ENCODE measurements at regions not wholly inside any gene's neighbourhood (a gene's known extent, or its start where the extent isn't known, plus 50 kb on each side); places are given as distances from the start of the nearest gene placed in this dataset.

DNA sequence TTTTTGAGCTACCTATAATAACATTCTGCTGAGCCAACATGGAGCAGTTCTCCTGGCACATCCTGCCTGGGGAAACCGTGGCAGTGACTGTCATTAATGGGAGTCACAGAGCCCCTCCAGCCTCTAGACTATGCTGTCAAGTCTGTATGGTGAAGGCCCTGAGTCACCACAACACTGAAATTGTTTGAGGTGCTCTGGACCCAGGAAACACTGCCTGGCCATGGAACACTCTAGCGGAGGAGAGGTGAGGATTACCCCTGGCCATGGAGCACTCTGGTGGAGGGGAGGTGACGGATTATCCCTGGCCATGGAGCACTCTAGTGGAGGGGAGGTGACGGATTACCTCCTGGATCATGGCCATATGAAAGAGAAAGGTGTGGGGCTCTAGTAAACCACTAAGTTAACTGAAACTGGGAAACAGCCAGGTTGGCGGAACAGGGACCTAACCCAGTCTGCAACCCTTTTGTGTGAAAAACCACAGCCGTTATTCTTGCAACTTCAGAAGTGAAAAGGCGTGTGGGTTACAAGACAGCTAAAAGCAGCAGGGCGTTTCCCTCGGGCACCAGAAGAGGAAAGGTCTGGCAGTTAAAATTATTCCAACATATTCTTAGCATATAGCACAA lies 156.7 kb downstream of the KCNJ12 start:
- Histone ChIP-seq H3K36me3 (no peaks in the 10 kb centered on the region), H3K4me3 (no peak overlapping the region), H3K9me3 (no peaks in the 10 kb centered on the region), H3K4me1 (no peaks in the 10 kb centered on the region), H3K27ac (no peak overlapping the region), H3K27me3 (no peaks in the 10 kb centered on the region)
- WGBS (ENCODE audit: insufficient coverage, low coverage, low lambda C conversion rate, missing lambda C conversion rate): 67% methylated on average over 7 of the region's 9 CpGs
- ATAC-seq (no peak), DNase-seq (no peak)
- intact Hi-C loops (cut with DNase I): loop anchor here in 1 of 2 donors (10.0 kb wide), 1 partner anchor 58 kb away; no protein-coding TSS in a partner anchor
- TF ChIP-seq, protein P1, sequence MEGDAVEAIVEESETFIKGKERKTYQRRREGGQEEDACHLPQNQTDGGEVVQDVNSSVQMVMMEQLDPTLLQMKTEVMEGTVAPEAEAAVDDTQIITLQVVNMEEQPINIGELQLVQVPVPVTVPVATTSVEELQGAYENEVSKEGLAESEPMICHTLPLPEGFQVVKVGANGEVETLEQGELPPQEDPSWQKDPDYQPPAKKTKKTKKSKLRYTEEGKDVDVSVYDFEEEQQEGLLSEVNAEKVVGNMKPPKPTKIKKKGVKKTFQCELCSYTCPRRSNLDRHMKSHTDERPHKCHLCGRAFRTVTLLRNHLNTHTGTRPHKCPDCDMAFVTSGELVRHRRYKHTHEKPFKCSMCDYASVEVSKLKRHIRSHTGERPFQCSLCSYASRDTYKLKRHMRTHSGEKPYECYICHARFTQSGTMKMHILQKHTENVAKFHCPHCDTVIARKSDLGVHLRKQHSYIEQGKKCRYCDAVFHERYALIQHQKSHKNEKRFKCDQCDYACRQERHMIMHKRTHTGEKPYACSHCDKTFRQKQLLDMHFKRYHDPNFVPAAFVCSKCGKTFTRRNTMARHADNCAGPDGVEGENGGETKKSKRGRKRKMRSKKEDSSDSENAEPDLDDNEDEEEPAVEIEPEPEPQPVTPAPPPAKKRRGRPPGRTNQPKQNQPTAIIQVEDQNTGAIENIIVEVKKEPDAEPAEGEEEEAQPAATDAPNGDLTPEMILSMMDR (IDR thresholded peaks at IDR 0.05): no peak
- no peak for TF ChIP-seq POLR2A (IDR thresholded peaks at IDR 0.05)

DNA sequence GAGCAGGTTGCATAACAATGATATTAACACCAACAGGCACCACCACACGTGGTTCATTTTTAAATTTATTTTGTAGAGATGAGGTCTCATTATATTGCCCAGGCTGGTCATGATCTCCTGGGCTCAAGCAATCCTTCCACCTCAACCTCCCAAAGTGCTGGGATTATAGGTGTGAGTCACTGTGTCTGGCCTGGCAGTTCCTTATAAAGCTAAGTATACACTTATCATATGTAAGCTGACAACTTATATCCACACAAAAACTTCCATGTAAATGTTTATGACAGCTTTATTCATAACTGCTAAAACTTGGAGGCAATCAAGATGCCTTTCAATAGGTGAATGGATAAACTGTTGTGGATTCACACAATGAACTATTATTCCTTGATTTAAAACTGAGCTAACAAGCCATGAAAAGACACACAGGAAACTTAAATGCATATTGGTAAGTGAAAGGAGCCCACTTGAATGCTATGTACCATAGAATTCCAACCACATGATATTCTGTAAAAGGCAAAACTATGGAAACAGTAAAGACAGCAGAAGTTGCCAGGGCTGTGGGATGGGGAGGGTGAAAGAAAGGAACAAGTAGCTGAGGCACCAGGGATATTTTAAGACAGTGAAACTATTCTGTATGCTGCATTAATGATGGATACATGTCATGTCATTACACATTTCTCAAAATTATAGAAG lies 156.5 kb upstream of the KCNJ18 start:
- Histone ChIP-seq H3K4me3 (no peak overlapping the region), H3K36me3 (no peaks in the 10 kb centered on the region)
- no peak for DNase-seq

DNA sequence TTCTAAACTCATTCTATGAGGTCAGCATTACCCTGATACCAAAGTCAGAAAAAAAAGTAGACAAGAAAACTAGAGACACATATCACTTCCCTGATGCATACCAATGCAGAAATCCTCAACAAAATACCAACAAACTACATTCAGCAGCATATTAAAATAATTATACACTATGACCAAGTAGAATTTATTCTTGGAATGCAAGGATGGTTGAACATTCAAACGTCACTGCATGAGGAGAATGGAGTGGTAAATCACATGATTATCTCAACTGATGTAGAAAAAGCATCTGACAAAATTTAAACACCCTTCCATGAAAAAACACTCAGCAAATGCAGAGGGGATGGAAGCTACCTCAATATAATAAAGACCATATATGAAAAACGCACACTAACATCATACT lies 155.0 kb upstream of the KCNJ18 start:
- Histone ChIP-seq H3K27me3 (no peaks in the 10 kb centered on the region), H3K27ac (no peak overlapping the region), H3K36me3 (no peaks in the 10 kb centered on the region), H3K4me3 (no peak overlapping the region), H3K9me3 (no peaks in the 10 kb centered on the region), H3K4me1 (no peaks in the 10 kb centered on the region)
- TF ChIP-seq, protein P1 (IDR thresholded peaks at IDR 0.05): no peak
- TF ChIP-seq POLR2A (IDR thresholded peaks at IDR 0.05): no peak
- 88% methylated on average over 2 of the region's 2 CpGs for WGBS (ENCODE audit: insufficient coverage, low coverage, low lambda C conversion rate, missing lambda C conversion rate)
- ATAC-seq (no peak), DNase-seq (no peak)
- intact Hi-C loops (cut with DNase I): loop anchor here in 1 of 2 donors (10.0 kb wide), 1 partner anchor 63 kb away; no protein-coding TSS in a partner anchor

More for the DNA sequence above, 156.5 kb upstream of the KCNJ18 start:
- Histone ChIP-seq H3K27ac (no peak overlapping the region), H3K4me1 (no peaks in the 10 kb centered on the region), H3K27me3 (no peaks in the 10 kb centered on the region), H3K9me3 (no peaks in the 10 kb centered on the region)
- no peak for ATAC-seq
- 56% methylated on average over 1 of the region's 1 CpG for whole genome bisulfite sequencing (ENCODE audit: insufficient coverage, low coverage, low lambda C conversion rate, missing lambda C conversion rate)
- TF ChIP-seq POLR2A (IDR thresholded peaks at IDR 0.05): no peak
- TF ChIP-seq, protein P1 (IDR thresholded peaks at IDR 0.05): no peak
- intact Hi-C loops (cut with DNase I): loop anchor here in 1 of 2 donors (10.0 kb wide), 1 partner anchor 61 kb away; no protein-coding TSS in a partner anchor

DNA sequence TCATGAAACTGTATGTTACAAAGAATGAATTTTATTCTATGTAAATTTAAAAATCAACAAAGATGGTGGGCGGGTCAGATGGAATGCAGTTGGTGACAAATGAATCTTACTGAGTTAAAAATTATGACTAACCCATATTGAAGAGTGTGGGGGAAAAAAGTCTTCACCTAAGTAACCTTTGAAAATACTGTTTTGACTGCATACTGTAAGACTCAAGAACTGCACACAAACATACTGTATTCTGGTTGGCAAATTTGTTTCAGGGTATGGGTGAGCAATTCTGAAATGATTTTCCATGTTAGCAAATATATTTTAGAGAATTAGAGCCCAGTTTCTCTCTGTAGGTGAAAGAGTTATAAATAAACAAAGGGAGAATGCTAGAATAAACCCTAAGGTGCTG lies 153.7 kb upstream of the KCNJ18 start:
- Histone ChIP-seq H3K4me3 (no peak overlapping the region), H3K9me3 (no peaks in the 10 kb centered on the region), H3K27ac (no peak overlapping the region), H3K4me1 (no peaks in the 10 kb centered on the region), H3K36me3 (no peaks in the 10 kb centered on the region), H3K27me3 (no peaks in the 10 kb centered on the region)
- ATAC-seq (no peak), DNase-seq (no peak)
- intact Hi-C loops (cut with DNase I): loop anchor here in 1 of 2 donors (10.0 kb wide), 1 partner anchor 64 kb away; no protein-coding TSS in a partner anchor
- WGBS (ENCODE audit: insufficient coverage, low coverage, low lambda C conversion rate, missing lambda C conversion rate): 92% methylated on average over 1 of the region's 1 CpG
- no peak for TF ChIP-seq POLR2A (IDR thresholded peaks at IDR 0.05)
- TF ChIP-seq, protein P1 (IDR thresholded peaks at IDR 0.05): no peak

Measured in right lobe of liver (tissue), 6 donors.